ENCODE measurements at regions not wholly inside any gene's neighbourhood (a gene's known extent, or its start where the extent isn't known, plus 50 kb on each side); places are given as distances from the start of the nearest gene placed in this dataset.

GRCh38 chr6:148082696-148083095, 259.9 kb upstream of the SASH1 start (continued):
- TF ChIP-seq BRCA1 (IDR thresholded peaks at IDR 0.05; ENCODE audit: low read depth, low read length) (no peak), TAF7 (optimal IDR thresholded peaks at IDR 0.05; ENCODE audit: borderline replicate concordance, low read depth, low read length) (no peak), JUN (IDR thresholded peaks at IDR 0.05; ENCODE audit: low read depth, low read length) (no peak), TEAD4 (IDR thresholded peaks at IDR 0.05; ENCODE audit: low read depth, low read length) (no peak), CTCF (IDR thresholded peaks at IDR 0.05; ENCODE audit: control extremely low read depth in 1 of 3, insufficient read depth in 1 of 3, low read depth in 1 of 3, low read length in 3 of 3) (no peak)

All from H1 (cell line).